ENCODE measurements at regions not wholly inside any gene's neighbourhood (a gene's known extent, or its start where the extent isn't known, plus 50 kb on each side); places are given as distances from the start of the nearest gene placed in this dataset.

GRCh38 chr22:48980409-48980808, 847.3 kb downstream of the BRD1 start:
- Histone ChIP-seq H3K9me3 (ENCODE audit: control insufficient read depth in 2 of 2, low read length in 2 of 2) (no peaks in the 10 kb centered on the region), H3K27ac (ENCODE audit: insufficient read depth, low read length, poor library complexity, severe bottlenecking) (no peak overlapping the region), H3K36me3 (ENCODE audit: control insufficient read depth, insufficient read depth, low read length) (no peaks in the 10 kb centered on the region), H3K4me1 (ENCODE audit: control insufficient read depth, insufficient read depth, low read length, poor library complexity, severe bottlenecking) (no peaks in the 10 kb centered on the region), H3K4me3 (ENCODE audit: low read depth, low read length) (no peak overlapping the region), H3K27me3 (ENCODE audit: control insufficient read depth, insufficient read depth, low read length) (no peaks in the 10 kb centered on the region)
- H3K27ac Mint-ChIP-seq, result no peak overlapping the region
- H3K36me3 Mint-ChIP-seq, result no peaks in the 10 kb centered on the region
- no peaks in the 10 kb centered on the region for H3K4me1 Mint-ChIP-seq
- peaks cover 0 to 3% (median 0%) of the 10 kb centered on the region in 7 donors for H3K9me3 Mint-ChIP-seq
- ATAC-seq (ENCODE audit: low read depth in 2 of 2) (no peak), DNase-seq (no peak)
- no peaks in the 10 kb centered on the region for H3K27me3 Mint-ChIP-seq
- no peak overlapping the region for H3K4me3 Mint-ChIP-seq

- Histone ChIP-seq H3K4me1 (ENCODE audit: control insufficient read depth, insufficient read depth, low read length, poor library complexity, severe bottlenecking) (no peaks in the 10 kb centered on the region), H3K27ac (ENCODE audit: insufficient read depth, low read length, poor library complexity, severe bottlenecking) (no peak overlapping the region), H3K27me3 (ENCODE audit: control insufficient read depth, insufficient read depth, low read length) (no peaks in the 10 kb centered on the region), H3K4me3 (ENCODE audit: low read depth, low read length) (no peak overlapping the region), H3K36me3 (ENCODE audit: control insufficient read depth, insufficient read depth, low read length) (no peaks in the 10 kb centered on the region), H3K9me3 (ENCODE audit: control insufficient read depth in 2 of 2, low read length in 2 of 2) (no peaks in the 10 kb centered on the region)
- Mint-ChIP-seq H3K9me3 (no peaks in the 10 kb centered on the region), H3K4me1 (no peaks in the 10 kb centered on the region), H3K4me3 (no peak overlapping the region), H3K27me3 (no peaks in the 10 kb centered on the region), H3K36me3 (no peaks in the 10 kb centered on the region), H3K27ac (no peak overlapping the region)
- no peak for ATAC-seq (ENCODE audit: low read depth in 2 of 2)
- DNase-seq, result no peak
Observed at GRCh38 chr22:48979482-48979881, 848.2 kb downstream of the BRD1 start.

GRCh38 chr22:48976556-48977535, 850.8 kb downstream of the BRD1 start:
- Histone ChIP-seq H3K4me3 (ENCODE audit: low read depth, low read length) (no peak overlapping the region), H3K36me3 (ENCODE audit: control insufficient read depth, insufficient read depth, low read length) (no peaks in the 10 kb centered on the region), H3K27me3 (ENCODE audit: control insufficient read depth, insufficient read depth, low read length) (no peaks in the 10 kb centered on the region), H3K9me3 (ENCODE audit: control insufficient read depth in 2 of 2, low read length in 2 of 2) (no peaks in the 10 kb centered on the region), H3K4me1 (ENCODE audit: control insufficient read depth, insufficient read depth, low read length, poor library complexity, severe bottlenecking) (no peaks in the 10 kb centered on the region), H3K27ac (ENCODE audit: insufficient read depth, low read length, poor library complexity, severe bottlenecking) (no peak overlapping the region)
- no peaks in the 10 kb centered on the region for H3K36me3 Mint-ChIP-seq
- no peak for ATAC-seq (ENCODE audit: low read depth in 2 of 2)
- H3K9me3 Mint-ChIP-seq, result no peaks in the 10 kb centered on the region
- DNase-seq, result no peak
- no peaks in the 10 kb centered on the region for H3K27me3 Mint-ChIP-seq
- no peak overlapping the region for H3K27ac Mint-ChIP-seq
- no peak overlapping the region for H3K4me3 Mint-ChIP-seq
- no peaks in the 10 kb centered on the region for H3K4me1 Mint-ChIP-seq

GRCh38 chr22:48975886-48976285, 851.8 kb downstream of the BRD1 start:
- no peak for DNase-seq
- Histone ChIP-seq H3K36me3 (ENCODE audit: control insufficient read depth, insufficient read depth, low read length) (no peaks in the 10 kb centered on the region), H3K27ac (ENCODE audit: insufficient read depth, low read length, poor library complexity, severe bottlenecking) (no peak overlapping the region), H3K27me3 (ENCODE audit: control insufficient read depth, insufficient read depth, low read length) (no peaks in the 10 kb centered on the region), H3K9me3 (ENCODE audit: control insufficient read depth in 2 of 2, low read length in 2 of 2) (no peaks in the 10 kb centered on the region), H3K4me1 (ENCODE audit: control insufficient read depth, insufficient read depth, low read length, poor library complexity, severe bottlenecking) (no peaks in the 10 kb centered on the region), H3K4me3 (ENCODE audit: low read depth, low read length) (no peak overlapping the region)
- Mint-ChIP-seq H3K4me1 (no peaks in the 10 kb centered on the region), H3K9me3 (no peaks in the 10 kb centered on the region), H3K27me3 (no peaks in the 10 kb centered on the region), H3K4me3 (no peak overlapping the region), H3K27ac (no peak overlapping the region), H3K36me3 (no peaks in the 10 kb centered on the region)
- no peak for ATAC-seq (ENCODE audit: low read depth in 2 of 2)

GRCh38 chr22:48975316-48975741, 852.3 kb downstream of the BRD1 start:
- ATAC-seq (ENCODE audit: low read depth in 2 of 2) (no peak), DNase-seq (no peak)
- Histone ChIP-seq H3K36me3 (ENCODE audit: control insufficient read depth, insufficient read depth, low read length) (no peaks in the 10 kb centered on the region), H3K4me3 (ENCODE audit: low read depth, low read length) (no peak overlapping the region), H3K9me3 (ENCODE audit: control insufficient read depth in 2 of 2, low read length in 2 of 2) (no peaks in the 10 kb centered on the region), H3K27me3 (ENCODE audit: control insufficient read depth, insufficient read depth, low read length) (no peaks in the 10 kb centered on the region), H3K27ac (ENCODE audit: insufficient read depth, low read length, poor library complexity, severe bottlenecking) (no peak overlapping the region), H3K4me1 (ENCODE audit: control insufficient read depth, insufficient read depth, low read length, poor library complexity, severe bottlenecking) (no peaks in the 10 kb centered on the region)
- H3K4me3 Mint-ChIP-seq, result no peak overlapping the region
- no peaks in the 10 kb centered on the region for H3K36me3 Mint-ChIP-seq
- no peaks in the 10 kb centered on the region for H3K4me1 Mint-ChIP-seq
- H3K27me3 Mint-ChIP-seq, result no peaks in the 10 kb centered on the region
- H3K9me3 Mint-ChIP-seq, result no peaks in the 10 kb centered on the region
- H3K27ac Mint-ChIP-seq, result no peak overlapping the region

GRCh38 chr22:48974443-48975315, 853.0 kb downstream of the BRD1 start:
- H3K4me1 ChIP-seq (ENCODE audit: control insufficient read depth, insufficient read depth, low read length, poor library complexity, severe bottlenecking), result no peaks in the 10 kb centered on the region
- H3K4me3 ChIP-seq (ENCODE audit: low read depth, low read length), result no peak overlapping the region
- Mint-ChIP-seq H3K36me3 (no peaks in the 10 kb centered on the region), H3K4me3 (no peak overlapping the region), H3K27ac (no peak overlapping the region), H3K9me3 (no peaks in the 10 kb centered on the region), H3K4me1 (no peaks in the 10 kb centered on the region), H3K27me3 (no peaks in the 10 kb centered on the region)
- DNase-seq (no peak), ATAC-seq (ENCODE audit: low read depth in 2 of 2) (no peak)
- no peak overlapping the region for H3K27ac ChIP-seq (ENCODE audit: insufficient read depth, low read length, poor library complexity, severe bottlenecking)
- no peaks in the 10 kb centered on the region for H3K36me3 ChIP-seq (ENCODE audit: control insufficient read depth, insufficient read depth, low read length)
- H3K27me3 ChIP-seq (ENCODE audit: control insufficient read depth, insufficient read depth, low read length), result no peaks in the 10 kb centered on the region
- no peaks in the 10 kb centered on the region for H3K9me3 ChIP-seq (ENCODE audit: control insufficient read depth in 2 of 2, low read length in 2 of 2)

- Mint-ChIP-seq H3K4me1 (no peaks in the 10 kb centered on the region), H3K27ac (no peak overlapping the region), H3K36me3 (no peaks in the 10 kb centered on the region), H3K4me3 (no peak overlapping the region), H3K9me3 (no peaks in the 10 kb centered on the region), H3K27me3 (no peaks in the 10 kb centered on the region)
- Histone ChIP-seq H3K27me3 (ENCODE audit: control insufficient read depth, insufficient read depth, low read length) (no peaks in the 10 kb centered on the region), H3K36me3 (ENCODE audit: control insufficient read depth, insufficient read depth, low read length) (no peaks in the 10 kb centered on the region), H3K4me3 (ENCODE audit: low read depth, low read length) (no peak overlapping the region), H3K9me3 (ENCODE audit: control insufficient read depth in 2 of 2, low read length in 2 of 2) (no peaks in the 10 kb centered on the region), H3K27ac (ENCODE audit: insufficient read depth, low read length, poor library complexity, severe bottlenecking) (no peak overlapping the region), H3K4me1 (ENCODE audit: control insufficient read depth, insufficient read depth, low read length, poor library complexity, severe bottlenecking) (no peaks in the 10 kb centered on the region)
- DNase-seq (no peak), ATAC-seq (ENCODE audit: low read depth in 2 of 2) (no peak)
Observed at GRCh38 chr22:48973694-48974041, 854.0 kb downstream of the BRD1 start.
